Loucy (cell line): ENCODE measurements at regions not wholly inside any gene's neighbourhood (a gene's known extent, or its start where the extent isn't known, plus 50 kb on each side); places are given as distances from the start of the nearest gene placed in this dataset.

Source experiments
- H2AFZ ChIP-seq: fragments of 200-600 bp; sonication (generic); 2 replicates; pipeline ENCODE4 v1.6.0; 2016; ENCODE audit warnings: antibody characterized with exemption, mild to moderate bottlenecking, low read length, moderate library complexity
- H3F3A ChIP-seq: fragments of 200-600 bp; 2 replicates; pipeline ENCODE4 v1.6.0; 2016; ENCODE audit warnings: antibody characterized with exemption, low read depth, mild to moderate bottlenecking
- H3K27me3 ChIP-seq: fragments of 200-600 bp; sonication (generic); 2 replicates; pipeline ENCODE4 v1.6.1; 2014; ENCODE audit warnings: low read length, mild to moderate bottlenecking; ENCODE audit not compliant: insufficient read depth, poor library complexity, severe bottlenecking
- H3K36me3 ChIP-seq: fragments of 200-600 bp; sonication (generic); 2 replicates; pipeline ENCODE4 v1.6.1; 2016; ENCODE audit warnings: low read length; ENCODE audit not compliant: insufficient read depth
- H3K4me1 ChIP-seq: fragments of 200-600 bp; sonication (generic); 2 replicates; pipeline ENCODE4 v1.5.1; 2014; ENCODE audit warnings: low read length, mild to moderate bottlenecking; ENCODE audit not compliant: insufficient read depth, poor library complexity, severe bottlenecking
- H3K4me2 ChIP-seq: fragments of 200-600 bp; sonication (generic); 2 replicates; pipeline ENCODE4 v1.6.0; 2014; ENCODE audit warnings: antibody characterized with exemption, low read length, low read depth, mild to moderate bottlenecking; ENCODE audit not compliant: poor library complexity, severe bottlenecking
- H3K4me3 ChIP-seq: fragments of 200-600 bp; sonication (generic); 2 replicates; pipeline ENCODE4 v1.5.1; 2014; ENCODE audit warnings: low read length, mild to moderate bottlenecking, mixed read lengths; ENCODE audit not compliant: poor library complexity, severe bottlenecking
- H3K79me2 ChIP-seq: fragments of 200-600 bp; sonication (generic); 2 replicates; pipeline ENCODE4 v1.6.1; 2014; ENCODE audit warnings: low read length; ENCODE audit not compliant: insufficient read depth
- H3K9ac ChIP-seq: fragments of 200-600 bp; sonication (generic); 2 replicates; pipeline ENCODE4 v1.6.0; 2014; ENCODE audit warnings: mild to moderate bottlenecking, low read depth, low read length, moderate library complexity; ENCODE audit not compliant: poor library complexity, severe bottlenecking
- H3K9me2 ChIP-seq: fragments of 200-600 bp; sonication (generic); replicated peaks from 2 replicates; pipeline ENCODE4 v1.6.1; 2016; ENCODE audit warnings: low read depth, low read length, mixed read lengths
- H3K9me3 ChIP-seq: fragments of 200-600 bp; sonication (generic); 2 replicates; pipeline ENCODE4 v1.6.1; 2014; ENCODE audit warnings: mild to moderate bottlenecking, antibody characterized with exemption, low read length, low read depth; ENCODE audit not compliant: insufficient read depth
- H4K20me1 ChIP-seq: fragments of 200-600 bp; sonication (generic); 2 replicates; pipeline ENCODE4 v1.6.0; 2014; ENCODE audit warnings: antibody characterized with exemption, low read length, mild to moderate bottlenecking; ENCODE audit not compliant: insufficient read depth, poor library complexity, severe bottlenecking
- EZH2phosphoT487 ChIP-seq: fragments of 200-600 bp; IDR thresholded peaks from 2 replicates; pipeline ENCODE4 v1.6.1; 2018; ENCODE audit warnings: antibody characterized with exemption, mild to moderate bottlenecking, moderate library complexity, borderline replicate concordance
- TF ChIP-seq, protein P1 (sequence below): fragments of 200-600 bp; sonication (generic); conservative IDR thresholded peaks from 2 replicates; pipeline ENCODE4 v1.5.1; 2014; ENCODE audit warnings: mild to moderate bottlenecking, antibody characterized with exemption, low read length

DNA sequence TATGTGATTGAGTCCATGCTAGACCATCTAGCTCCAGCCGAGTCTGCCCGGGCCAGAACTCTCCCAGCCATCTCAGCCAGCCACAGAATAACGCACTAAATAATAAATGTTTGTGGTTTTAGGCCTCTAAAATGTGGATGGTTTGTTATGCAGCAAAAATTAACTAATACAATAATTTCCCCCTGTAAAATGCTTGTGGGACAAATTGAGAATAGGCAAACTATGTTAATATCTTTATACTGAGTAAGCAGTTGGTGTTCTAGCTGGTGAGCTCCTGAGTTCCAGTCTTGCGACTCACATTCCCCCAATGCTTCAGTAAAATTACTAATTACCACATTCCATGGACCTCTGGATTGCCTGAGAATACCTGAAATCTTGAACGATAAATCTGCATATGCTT lies 316.8 kb upstream of the NFE2L3 start:
- H3F3A ChIP-seq: no peaks in the 10 kb centered on the region
- H3K9ac ChIP-seq: no peak overlapping the region
- no peaks in the 10 kb centered on the region for H3K36me3 ChIP-seq
- H3K4me1 ChIP-seq: no peaks in the 10 kb centered on the region
- no peaks in the 10 kb centered on the region for H3K79me2 ChIP-seq
- H3K4me3 ChIP-seq: no peak overlapping the region
- no peaks in the 10 kb centered on the region for H3K9me2 ChIP-seq
- H3K27me3 ChIP-seq: no peaks in the 10 kb centered on the region
- no peaks in the 10 kb centered on the region for H4K20me1 ChIP-seq
- H3K4me2 ChIP-seq: no peak overlapping the region
- H3K9me3 ChIP-seq: no peaks in the 10 kb centered on the region
- no peak for TF ChIP-seq EZH2phosphoT487
- TF ChIP-seq, protein P1, sequence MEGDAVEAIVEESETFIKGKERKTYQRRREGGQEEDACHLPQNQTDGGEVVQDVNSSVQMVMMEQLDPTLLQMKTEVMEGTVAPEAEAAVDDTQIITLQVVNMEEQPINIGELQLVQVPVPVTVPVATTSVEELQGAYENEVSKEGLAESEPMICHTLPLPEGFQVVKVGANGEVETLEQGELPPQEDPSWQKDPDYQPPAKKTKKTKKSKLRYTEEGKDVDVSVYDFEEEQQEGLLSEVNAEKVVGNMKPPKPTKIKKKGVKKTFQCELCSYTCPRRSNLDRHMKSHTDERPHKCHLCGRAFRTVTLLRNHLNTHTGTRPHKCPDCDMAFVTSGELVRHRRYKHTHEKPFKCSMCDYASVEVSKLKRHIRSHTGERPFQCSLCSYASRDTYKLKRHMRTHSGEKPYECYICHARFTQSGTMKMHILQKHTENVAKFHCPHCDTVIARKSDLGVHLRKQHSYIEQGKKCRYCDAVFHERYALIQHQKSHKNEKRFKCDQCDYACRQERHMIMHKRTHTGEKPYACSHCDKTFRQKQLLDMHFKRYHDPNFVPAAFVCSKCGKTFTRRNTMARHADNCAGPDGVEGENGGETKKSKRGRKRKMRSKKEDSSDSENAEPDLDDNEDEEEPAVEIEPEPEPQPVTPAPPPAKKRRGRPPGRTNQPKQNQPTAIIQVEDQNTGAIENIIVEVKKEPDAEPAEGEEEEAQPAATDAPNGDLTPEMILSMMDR: no peak
- no peak overlapping the region for H2AFZ ChIP-seq

DNA sequence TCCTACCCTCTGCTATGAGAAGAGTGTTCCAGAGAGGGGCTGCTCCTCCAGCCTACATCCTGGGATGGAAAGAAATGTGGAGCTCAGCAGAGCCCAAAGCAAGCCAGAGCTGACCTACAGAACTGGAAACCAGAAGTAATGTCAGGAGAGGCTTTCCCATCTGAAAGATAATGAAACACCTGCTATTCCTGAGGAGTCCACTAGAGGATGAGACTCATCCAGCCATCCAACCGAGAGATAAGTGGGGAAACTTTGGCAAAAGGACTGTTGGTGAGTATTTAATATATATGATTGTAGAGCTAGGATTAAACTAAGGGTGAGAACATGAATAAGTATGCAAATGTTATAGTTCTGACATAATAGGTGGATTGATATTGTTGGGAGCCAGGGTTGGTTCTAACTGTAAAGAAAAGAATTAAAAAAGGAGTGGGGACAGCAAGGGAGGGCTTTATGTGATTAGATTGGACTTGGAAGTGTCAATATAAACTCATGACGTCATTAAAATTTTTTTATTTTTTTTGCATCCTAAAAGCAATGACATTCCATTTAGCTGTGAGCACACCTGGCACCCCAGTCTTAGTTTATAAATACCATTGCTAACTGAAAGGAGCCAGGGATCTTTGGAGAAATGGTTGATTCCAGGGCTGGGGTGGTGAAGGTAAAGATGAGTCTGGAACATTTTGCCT lies 312.8 kb upstream of the NFE2L3 start:
- Histone ChIP-seq H3K4me1 (peaks cover 8% of the 10 kb centered on the region), H2AFZ (no peak overlapping the region), H3K27me3 (no peaks in the 10 kb centered on the region), H3K4me3 (no peak overlapping the region), H3K9me2 (no peaks in the 10 kb centered on the region), H3K79me2 (no peaks in the 10 kb centered on the region), H3K9me3 (no peaks in the 10 kb centered on the region), H3K9ac (no peak overlapping the region), H3F3A (no peaks in the 10 kb centered on the region), H3K36me3 (no peaks in the 10 kb centered on the region), H4K20me1 (no peaks in the 10 kb centered on the region), H3K4me2 (no peak overlapping the region)
- TF ChIP-seq, protein P1: peak; percentile 61
- no peak for TF ChIP-seq EZH2phosphoT487

DNA sequence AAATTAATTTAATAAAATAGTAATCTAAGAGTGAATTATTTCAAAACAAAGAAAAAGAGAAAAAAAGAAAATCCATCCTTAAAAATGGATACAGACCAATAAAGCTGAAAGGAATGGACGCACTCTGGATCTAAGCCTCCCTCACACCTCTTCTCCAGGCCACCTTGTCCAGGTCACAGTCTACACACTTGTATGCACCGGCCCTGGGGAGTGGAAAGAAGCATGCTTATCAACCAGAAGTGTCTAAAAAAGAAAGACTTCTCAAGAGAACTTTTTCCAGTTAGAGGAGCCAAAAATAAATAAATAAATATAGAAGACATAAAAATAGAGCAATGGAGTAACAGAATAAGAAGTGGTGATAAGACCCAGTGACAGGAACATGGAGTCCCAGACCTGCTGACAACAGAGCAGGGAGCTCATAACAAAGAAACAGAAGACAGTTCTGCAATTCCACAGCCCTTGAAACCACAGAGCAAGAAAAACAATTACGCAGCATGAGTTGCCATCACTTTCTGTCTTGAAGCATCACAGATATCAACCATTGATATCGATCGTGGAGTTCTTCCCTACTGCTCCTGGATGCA lies 311.7 kb upstream of the NFE2L3 start:
- Histone ChIP-seq H3K9ac (no peak overlapping the region), H3K27me3 (no peaks in the 10 kb centered on the region), H3K36me3 (no peaks in the 10 kb centered on the region), H3F3A (no peaks in the 10 kb centered on the region), H3K4me1 (peaks cover 9% of the 10 kb centered on the region), H3K4me2 (no peak overlapping the region), H3K9me2 (no peaks in the 10 kb centered on the region), H4K20me1 (no peaks in the 10 kb centered on the region), H3K79me2 (no peaks in the 10 kb centered on the region), H3K9me3 (no peaks in the 10 kb centered on the region), H3K4me3 (no peak overlapping the region), H2AFZ (no peak overlapping the region)
- TF ChIP-seq, protein P1: no peak
- no peak for TF ChIP-seq EZH2phosphoT487
